ENCODE measurements at regions not wholly inside any gene's neighbourhood (a gene's known extent, or its start where the extent isn't known, plus 50 kb on each side); places are given as distances from the start of the nearest gene placed in this dataset.

DNA sequence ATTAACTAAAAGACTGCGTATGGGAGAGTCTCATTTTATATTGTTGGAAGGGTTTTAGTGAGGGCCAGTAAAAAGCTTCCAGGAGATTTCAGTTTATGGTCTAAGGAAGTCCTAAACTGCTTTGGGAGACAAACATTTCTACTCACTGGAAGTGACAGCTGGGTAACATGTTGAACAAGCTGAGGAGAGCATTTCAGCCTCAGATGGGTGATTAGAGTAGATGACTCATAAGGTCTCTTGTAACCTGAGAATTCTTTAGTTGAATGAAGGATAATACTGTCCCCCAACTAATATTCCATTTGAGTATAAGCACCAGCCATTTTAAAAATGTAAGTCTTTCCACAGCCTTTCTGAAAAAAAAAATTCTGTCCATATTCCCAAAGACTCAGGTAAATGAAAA lies 218.0 kb upstream of the C9orf72 start:
- TF ChIP-seq, protein P1, sequence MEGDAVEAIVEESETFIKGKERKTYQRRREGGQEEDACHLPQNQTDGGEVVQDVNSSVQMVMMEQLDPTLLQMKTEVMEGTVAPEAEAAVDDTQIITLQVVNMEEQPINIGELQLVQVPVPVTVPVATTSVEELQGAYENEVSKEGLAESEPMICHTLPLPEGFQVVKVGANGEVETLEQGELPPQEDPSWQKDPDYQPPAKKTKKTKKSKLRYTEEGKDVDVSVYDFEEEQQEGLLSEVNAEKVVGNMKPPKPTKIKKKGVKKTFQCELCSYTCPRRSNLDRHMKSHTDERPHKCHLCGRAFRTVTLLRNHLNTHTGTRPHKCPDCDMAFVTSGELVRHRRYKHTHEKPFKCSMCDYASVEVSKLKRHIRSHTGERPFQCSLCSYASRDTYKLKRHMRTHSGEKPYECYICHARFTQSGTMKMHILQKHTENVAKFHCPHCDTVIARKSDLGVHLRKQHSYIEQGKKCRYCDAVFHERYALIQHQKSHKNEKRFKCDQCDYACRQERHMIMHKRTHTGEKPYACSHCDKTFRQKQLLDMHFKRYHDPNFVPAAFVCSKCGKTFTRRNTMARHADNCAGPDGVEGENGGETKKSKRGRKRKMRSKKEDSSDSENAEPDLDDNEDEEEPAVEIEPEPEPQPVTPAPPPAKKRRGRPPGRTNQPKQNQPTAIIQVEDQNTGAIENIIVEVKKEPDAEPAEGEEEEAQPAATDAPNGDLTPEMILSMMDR (IDR thresholded peaks at IDR 0.05 in 2 of 3, conservative IDR thresholded peaks at IDR 0.05 in 1 of 3; ENCODE audit: control insufficient read depth in 2 of 3, extremely low read depth in 1 of 3, insufficient read depth in 1 of 3, low read depth in 3 of 3, low read length in 3 of 3) = no peak
- TF ChIP-seq POLR2A (IDR thresholded peaks at IDR 0.05; ENCODE audit: low read depth, low read length) (no peak), MXI1 (IDR thresholded peaks at IDR 0.05; ENCODE audit: low read depth, low read length) (no peak), YY1 (IDR thresholded peaks at IDR 0.05; ENCODE audit: low read depth, low read length) (no peak), BHLHE40 (IDR thresholded peaks at IDR 0.05; ENCODE audit: borderline replicate concordance in 1 of 2, low read depth in 2 of 2, low read length in 1 of 2) (no peak), CHD2 (IDR thresholded peaks at IDR 0.05; ENCODE audit: borderline replicate concordance, low read depth, low read length) (no peak), CHD4 (IDR thresholded peaks at IDR 0.05) (no peak)
- TF ChIP-seq, protein P2, sequence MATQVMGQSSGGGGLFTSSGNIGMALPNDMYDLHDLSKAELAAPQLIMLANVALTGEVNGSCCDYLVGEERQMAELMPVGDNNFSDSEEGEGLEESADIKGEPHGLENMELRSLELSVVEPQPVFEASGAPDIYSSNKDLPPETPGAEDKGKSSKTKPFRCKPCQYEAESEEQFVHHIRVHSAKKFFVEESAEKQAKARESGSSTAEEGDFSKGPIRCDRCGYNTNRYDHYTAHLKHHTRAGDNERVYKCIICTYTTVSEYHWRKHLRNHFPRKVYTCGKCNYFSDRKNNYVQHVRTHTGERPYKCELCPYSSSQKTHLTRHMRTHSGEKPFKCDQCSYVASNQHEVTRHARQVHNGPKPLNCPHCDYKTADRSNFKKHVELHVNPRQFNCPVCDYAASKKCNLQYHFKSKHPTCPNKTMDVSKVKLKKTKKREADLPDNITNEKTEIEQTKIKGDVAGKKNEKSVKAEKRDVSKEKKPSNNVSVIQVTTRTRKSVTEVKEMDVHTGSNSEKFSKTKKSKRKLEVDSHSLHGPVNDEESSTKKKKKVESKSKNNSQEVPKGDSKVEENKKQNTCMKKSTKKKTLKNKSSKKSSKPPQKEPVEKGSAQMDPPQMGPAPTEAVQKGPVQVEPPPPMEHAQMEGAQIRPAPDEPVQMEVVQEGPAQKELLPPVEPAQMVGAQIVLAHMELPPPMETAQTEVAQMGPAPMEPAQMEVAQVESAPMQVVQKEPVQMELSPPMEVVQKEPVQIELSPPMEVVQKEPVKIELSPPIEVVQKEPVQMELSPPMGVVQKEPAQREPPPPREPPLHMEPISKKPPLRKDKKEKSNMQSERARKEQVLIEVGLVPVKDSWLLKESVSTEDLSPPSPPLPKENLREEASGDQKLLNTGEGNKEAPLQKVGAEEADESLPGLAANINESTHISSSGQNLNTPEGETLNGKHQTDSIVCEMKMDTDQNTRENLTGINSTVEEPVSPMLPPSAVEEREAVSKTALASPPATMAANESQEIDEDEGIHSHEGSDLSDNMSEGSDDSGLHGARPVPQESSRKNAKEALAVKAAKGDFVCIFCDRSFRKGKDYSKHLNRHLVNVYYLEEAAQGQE (IDR thresholded peaks at IDR 0.05; ENCODE audit: low read depth, low read length) = no peak
- TF ChIP-seq, protein P3, sequence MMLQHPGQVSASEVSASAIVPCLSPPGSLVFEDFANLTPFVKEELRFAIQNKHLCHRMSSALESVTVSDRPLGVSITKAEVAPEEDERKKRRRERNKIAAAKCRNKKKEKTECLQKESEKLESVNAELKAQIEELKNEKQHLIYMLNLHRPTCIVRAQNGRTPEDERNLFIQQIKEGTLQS (IDR thresholded peaks at IDR 0.05; ENCODE audit: borderline replicate concordance, extremely low read depth, low read depth, low read length) = no peak
- TF ChIP-seq, protein P4, sequence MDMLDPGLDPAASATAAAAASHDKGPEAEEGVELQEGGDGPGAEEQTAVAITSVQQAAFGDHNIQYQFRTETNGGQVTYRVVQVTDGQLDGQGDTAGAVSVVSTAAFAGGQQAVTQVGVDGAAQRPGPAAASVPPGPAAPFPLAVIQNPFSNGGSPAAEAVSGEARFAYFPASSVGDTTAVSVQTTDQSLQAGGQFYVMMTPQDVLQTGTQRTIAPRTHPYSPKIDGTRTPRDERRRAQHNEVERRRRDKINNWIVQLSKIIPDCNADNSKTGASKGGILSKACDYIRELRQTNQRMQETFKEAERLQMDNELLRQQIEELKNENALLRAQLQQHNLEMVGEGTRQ (IDR thresholded peaks at IDR 0.05; ENCODE audit: borderline replicate concordance, low read depth, low read length) = no peak
- TF ChIP-seq, protein P5, sequence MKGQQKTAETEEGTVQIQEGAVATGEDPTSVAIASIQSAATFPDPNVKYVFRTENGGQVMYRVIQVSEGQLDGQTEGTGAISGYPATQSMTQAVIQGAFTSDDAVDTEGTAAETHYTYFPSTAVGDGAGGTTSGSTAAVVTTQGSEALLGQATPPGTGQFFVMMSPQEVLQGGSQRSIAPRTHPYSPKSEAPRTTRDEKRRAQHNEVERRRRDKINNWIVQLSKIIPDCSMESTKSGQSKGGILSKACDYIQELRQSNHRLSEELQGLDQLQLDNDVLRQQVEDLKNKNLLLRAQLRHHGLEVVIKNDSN (IDR thresholded peaks at IDR 0.05; ENCODE audit: borderline replicate concordance, extremely low read length, insufficient read depth, low read depth, low read length) = no peak
